Fibroblast of the aortic adventitia (primary cell): ENCODE measurements at regions not wholly inside any gene's neighbourhood (a gene's known extent, or its start where the extent isn't known, plus 50 kb on each side); places are given as distances from the start of the nearest gene placed in this dataset. TPM values are rescaled to one million over a fixed set of nuclear protein-coding genes. Genes with fewer than 3 reads are reported as not detected.
A peak's percentile ranks its signal among the peaks of the same experiment; 100 is the strongest.

ENCODE experiments used
- DNase-seq: peaks from one replicate; pipeline ENCODE4 v3.0.0-alpha.2; 2010; ENCODE audit warnings: low read depth
- H3K4me3 ChIP-seq: 2 replicates; pipeline ENCODE4 v1.5.1; 2011; ENCODE audit warnings: low read depth, mild to moderate bottlenecking, control low read depth, low read length, moderate library complexity
- CTCF ChIP-seq: IDR thresholded peaks from 2 replicates; pipeline ENCODE4 v1.5.1; 2011; ENCODE audit warnings: mild to moderate bottlenecking, low read length, control low read depth, inconsistent platforms; ENCODE audit not compliant: insufficient read depth
- small RNA-seq: library from RNA; depleted of rRNA; stranded (forward); fragments of <200 nt; gene quantifications from one replicate; pipeline ENCODE3, GENCODE V24; 2012

GRCh38 chr11:123247496-123247799, 52.4 kb upstream of the CLMP start:
- no peak overlapping the region for H3K4me3 ChIP-seq
- no peak for TF ChIP-seq CTCF
- no peak for DNase-seq

DNA sequence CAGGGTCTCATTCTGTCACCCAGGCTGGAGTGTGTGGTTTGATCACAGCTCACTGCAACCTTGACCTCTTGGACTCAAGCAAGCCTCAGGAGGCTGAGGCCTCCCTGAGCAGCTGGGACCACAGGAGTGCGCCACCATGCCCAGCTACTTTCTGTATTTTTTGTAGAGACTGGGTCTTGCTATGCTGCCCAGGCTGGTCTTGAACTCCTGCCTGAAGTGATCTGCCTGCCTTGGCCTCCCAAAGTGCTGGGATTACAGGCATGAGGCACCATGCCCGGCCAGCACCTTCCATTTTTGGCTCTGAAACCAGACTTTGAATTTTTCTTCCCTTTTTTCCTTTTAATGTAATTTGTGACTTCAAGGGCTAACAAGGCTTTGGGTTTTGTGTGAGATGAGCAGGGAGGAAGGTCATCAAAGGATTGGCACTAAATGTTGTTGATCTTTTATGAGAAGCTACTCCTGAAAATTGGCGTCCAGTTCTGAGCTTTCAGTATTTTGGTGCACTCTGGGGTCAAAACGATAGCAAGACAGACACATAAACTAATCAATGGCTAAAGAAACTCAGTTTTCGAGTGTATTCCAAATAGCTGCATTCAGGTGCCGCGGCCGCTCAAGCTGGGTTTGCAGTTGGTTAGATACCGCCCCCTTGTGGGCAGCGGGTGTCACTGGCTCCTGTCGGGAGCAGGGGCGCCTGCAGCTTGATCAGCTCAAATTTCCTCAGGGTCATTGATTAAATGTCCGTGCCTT, 51.9 kb upstream of the CLMP start:
- no peak overlapping the region for H3K4me3 ChIP-seq
- DNase-seq, result peak; percentile 85
- TF ChIP-seq CTCF, result peak; percentile 99

DNA sequence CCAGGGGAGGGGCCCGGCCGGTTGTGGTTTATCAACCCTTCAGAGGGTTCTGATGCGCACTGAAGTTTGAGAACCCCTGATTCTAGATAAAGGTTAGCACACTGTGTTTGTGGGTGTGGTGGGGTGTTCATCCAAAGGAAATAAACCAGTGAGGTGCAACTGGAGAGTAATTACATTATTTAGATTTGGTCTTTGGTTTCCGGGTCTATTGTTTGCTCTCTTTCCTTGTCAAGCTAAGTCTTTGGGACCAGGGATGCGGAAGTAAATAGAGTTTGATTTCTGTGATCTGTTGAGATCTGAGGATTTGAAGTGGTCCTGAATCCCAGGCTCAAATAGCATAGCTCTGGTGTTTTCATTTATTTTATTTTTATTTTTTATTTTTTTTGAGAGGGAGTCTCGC, 50.5 kb upstream of the CLMP start:
- DNase-seq, result no peak
- H3K4me3 ChIP-seq, result no peak overlapping the region
- no peak for TF ChIP-seq CTCF

Small RNA genes in the stretch of these regions (small RNA-seq; reads per million reads assigned to genes)
- gene RF00096, result not detected
